Mucosa of stomach (tissue), 1 donor: ENCODE measurements at regions not wholly inside any gene's neighbourhood (a gene's known extent, or its start where the extent isn't known, plus 50 kb on each side); places are given as distances from the start of the nearest gene placed in this dataset.
"Not testable (repeated sequence)": the region's sequence is repeated elsewhere in the genome, so short reads cannot be mapped to it uniquely, and the experiment has no call there.

Source experiments
- H3K27me3 ChIP-seq: one replicate; pipeline ENCODE4 v1.7.0; 2013; ENCODE audit warnings: mild to moderate bottlenecking, low read length; ENCODE audit not compliant: control insufficient read depth, insufficient read depth
- H3K36me3 ChIP-seq: one replicate; pipeline ENCODE4 v1.7.0; 2013; ENCODE audit warnings: low read length; ENCODE audit not compliant: control insufficient read depth, insufficient read depth
- H3K4me1 ChIP-seq: one replicate; pipeline ENCODE4 v1.7.0; 2013; ENCODE audit warnings: mild to moderate bottlenecking, low read length; ENCODE audit not compliant: control insufficient read depth, insufficient read depth
- H3K4me3 ChIP-seq: one replicate; pipeline ENCODE4 v1.7.0; 2013; ENCODE audit warnings: low read length
- H3K9ac ChIP-seq: one replicate; pipeline ENCODE4 v1.7.0; 2013; ENCODE audit warnings: mild to moderate bottlenecking, low read length, moderate library complexity
- H3K9me3 ChIP-seq: one replicate; pipeline ENCODE4 v1.7.0; 2013; ENCODE audit warnings: mild to moderate bottlenecking, low read length, moderate library complexity; ENCODE audit not compliant: control insufficient read depth
- donor health status: Pancreatic carcinoma.

DNA sequence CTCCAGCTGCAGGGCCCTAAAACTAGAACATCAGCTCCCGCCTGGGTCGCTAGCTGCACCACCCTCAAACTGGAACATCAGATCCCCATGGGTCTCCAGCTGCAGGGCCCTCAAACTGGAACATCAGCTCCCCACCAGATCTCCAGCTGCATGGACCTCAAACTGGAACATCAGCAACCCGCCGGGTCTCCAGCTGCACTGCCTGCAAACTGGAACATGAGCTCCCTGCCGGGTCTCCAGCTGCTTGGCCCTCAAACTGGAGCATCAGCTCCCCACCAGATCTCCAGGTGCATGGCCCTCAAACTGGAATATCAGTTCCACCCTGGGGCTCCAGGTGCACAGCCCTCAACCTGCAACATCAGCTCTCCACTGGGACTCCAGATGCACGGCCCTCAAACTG lies 82.7 kb downstream of the TFRC start:
- not testable (repeated sequence) for H3K4me1 ChIP-seq, H3K9ac ChIP-seq, H3K9me3 ChIP-seq, H3K36me3 ChIP-seq, H3K4me3 ChIP-seq, H3K27me3 ChIP-seq

DNA sequence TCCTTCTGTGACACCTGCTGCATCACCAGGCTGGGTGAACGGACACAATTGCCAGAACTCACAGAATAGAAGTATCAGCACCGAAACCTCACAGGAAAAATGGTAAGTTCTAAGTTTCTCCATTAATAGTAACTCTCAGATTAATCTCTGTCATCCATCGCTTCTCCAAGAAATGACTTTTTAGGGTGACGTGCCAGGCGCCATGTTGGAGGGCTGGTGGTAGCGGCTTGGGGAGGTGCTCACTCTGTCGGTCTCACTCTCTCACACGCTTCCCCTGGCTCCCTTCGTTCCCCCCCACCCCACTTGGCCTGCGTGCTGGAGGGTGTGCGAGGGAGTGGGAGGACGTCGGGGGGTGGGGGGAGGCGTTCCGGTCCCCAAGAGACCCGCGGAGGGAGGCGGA lies 85.6 kb downstream of the TFRC start:
- H3K9ac ChIP-seq, H3K4me1 ChIP-seq, H3K9me3 ChIP-seq, H3K27me3 ChIP-seq, H3K4me3 ChIP-seq, H3K36me3 ChIP-seq: not testable (repeated sequence)

DNA sequence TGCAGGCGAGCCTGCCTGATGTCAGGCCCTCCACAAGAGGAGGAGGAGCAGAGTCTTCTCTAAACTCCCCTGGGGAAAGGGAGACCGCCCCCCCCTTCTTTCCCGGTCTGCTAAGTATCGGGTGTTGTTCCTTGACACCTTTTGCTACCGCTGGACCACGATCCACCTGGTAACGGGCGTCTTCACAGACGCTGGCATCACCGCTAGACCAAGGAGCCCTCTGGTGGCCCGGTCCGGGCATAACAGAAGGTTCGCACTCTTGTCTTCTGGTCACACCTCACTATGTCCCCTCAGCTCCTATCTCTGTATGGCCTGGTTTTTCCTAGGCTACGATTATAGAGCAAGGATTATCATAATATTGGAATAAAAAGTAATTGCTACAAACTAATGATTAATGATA lies 86.0 kb upstream of the TNK2 start:
- H3K27me3 ChIP-seq, H3K9ac ChIP-seq, H3K36me3 ChIP-seq, H3K9me3 ChIP-seq, H3K4me1 ChIP-seq, H3K4me3 ChIP-seq: not testable (repeated sequence)

DNA sequence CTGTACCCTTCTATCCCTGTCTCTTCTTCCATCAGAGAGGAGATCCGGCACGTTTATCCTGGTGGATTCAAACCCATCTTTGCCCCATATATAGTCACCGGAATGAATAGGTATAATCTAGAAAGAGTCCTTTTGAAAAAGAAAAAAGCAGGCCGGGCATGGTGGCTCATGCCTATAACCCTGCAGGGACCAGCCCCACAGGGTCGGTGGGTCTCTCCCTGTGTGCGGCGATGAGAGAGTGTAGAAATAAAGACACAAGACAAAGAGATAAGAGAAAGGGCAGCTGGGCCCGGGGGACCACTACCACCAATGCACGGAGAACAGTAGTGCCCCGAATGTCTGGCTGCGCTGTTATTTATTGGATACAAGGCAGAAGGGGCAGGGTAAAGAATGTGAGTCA lies 85.3 kb upstream of the TNK2 start:
- H3K9ac ChIP-seq, H3K36me3 ChIP-seq, H3K4me3 ChIP-seq, H3K27me3 ChIP-seq, H3K9me3 ChIP-seq, H3K4me1 ChIP-seq: not testable (repeated sequence)

DNA sequence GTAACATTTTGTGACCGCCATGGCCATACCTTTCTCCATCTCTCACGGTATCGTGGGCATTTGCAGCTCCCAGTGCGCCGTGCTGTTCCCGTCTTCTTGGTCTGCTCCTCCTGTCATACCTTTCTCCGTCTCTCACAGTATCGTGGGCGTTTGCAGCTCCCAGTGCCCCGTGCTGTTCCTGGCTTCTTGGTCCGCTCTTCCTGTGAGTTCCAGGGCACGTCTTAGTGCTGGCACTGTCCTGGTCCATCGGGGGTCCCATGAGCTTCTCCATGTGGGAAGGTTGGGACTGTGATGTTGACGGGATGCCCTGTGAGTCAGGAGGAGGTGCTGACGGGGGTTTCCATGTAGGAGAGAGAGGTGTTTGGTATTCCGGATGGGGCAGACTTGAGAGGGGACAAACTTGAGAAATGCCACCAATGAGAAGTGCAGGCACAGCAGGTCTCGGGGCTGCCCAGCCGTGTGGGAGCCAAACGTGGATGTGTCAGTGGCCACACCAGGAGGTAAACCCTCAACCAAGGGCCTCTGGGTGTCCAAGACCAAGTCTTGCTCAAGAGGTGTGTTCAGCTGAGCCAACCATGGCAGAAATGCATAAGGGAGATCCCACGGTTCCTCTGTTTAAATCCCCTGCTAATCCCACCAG lies 84.7 kb upstream of the TNK2 start:
- H3K9me3 ChIP-seq, H3K4me1 ChIP-seq, H3K36me3 ChIP-seq, H3K9ac ChIP-seq, H3K4me3 ChIP-seq, H3K27me3 ChIP-seq: not testable (repeated sequence)

DNA sequence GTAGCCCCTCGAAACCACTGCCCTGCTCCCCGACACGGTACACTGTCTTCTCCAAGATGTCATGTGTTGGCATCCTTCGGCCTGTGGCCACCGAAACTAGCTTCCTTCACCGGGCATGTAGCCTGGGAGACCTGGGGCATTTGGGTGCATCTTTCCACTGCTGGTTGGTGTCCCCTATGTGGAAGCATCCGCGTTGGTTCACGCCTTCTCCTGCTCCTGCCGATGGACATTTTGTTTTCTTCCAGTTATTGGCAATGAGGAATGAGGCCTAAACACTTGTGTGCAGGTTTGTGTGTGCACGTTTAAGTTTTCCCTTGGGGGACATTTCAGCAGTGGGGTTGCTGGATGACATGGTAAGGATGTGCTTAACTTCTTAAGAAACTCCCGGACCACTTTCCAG lies 83.6 kb upstream of the TNK2 start:
- not testable (repeated sequence) for H3K9ac ChIP-seq, H3K9me3 ChIP-seq, H3K4me1 ChIP-seq, H3K27me3 ChIP-seq, H3K4me3 ChIP-seq, H3K36me3 ChIP-seq

DNA sequence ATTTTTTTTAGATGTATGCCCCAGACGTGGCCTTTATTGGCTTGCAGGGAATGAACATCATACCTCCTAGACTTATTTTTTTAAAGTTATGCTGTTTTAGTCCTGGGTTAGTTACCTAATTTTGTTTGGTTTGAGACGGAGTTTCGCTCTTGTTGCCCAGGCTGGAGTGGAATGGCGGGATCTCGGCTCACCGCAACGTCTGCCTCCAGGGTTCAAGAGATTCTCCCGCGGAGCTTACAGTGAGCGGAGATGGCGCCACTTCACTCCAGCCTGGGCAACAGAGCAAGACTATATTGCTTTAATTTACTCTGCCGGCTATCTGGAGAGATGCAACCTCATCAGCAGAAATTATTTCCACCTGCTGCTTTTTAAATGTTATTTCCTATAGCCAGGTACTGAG lies 82.9 kb upstream of the TNK2 start:
- not testable (repeated sequence) for H3K4me1 ChIP-seq, H3K9ac ChIP-seq, H3K36me3 ChIP-seq, H3K27me3 ChIP-seq, H3K4me3 ChIP-seq, H3K9me3 ChIP-seq

DNA sequence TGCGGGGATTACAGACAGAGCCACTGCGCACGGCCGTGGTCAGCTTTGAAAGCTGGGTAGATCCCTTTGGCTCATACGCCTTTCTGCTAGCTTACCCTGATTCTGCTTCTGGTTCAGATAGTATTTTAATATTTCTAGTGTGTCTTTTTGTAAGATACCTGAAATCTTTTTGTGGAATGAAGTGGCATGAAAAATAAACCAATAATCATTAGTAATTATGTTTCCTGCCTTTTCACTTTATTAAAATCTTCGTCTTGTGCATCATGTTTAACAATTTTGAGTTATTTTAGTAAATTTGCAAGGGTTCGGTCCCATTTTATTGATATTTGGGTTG lies 82.5 kb upstream of the TNK2 start:
- not testable (repeated sequence) for H3K4me3 ChIP-seq, H3K9me3 ChIP-seq, H3K36me3 ChIP-seq, H3K27me3 ChIP-seq, H3K4me1 ChIP-seq
- H3K9ac ChIP-seq: peak overlapping the region; percentile 88

DNA sequence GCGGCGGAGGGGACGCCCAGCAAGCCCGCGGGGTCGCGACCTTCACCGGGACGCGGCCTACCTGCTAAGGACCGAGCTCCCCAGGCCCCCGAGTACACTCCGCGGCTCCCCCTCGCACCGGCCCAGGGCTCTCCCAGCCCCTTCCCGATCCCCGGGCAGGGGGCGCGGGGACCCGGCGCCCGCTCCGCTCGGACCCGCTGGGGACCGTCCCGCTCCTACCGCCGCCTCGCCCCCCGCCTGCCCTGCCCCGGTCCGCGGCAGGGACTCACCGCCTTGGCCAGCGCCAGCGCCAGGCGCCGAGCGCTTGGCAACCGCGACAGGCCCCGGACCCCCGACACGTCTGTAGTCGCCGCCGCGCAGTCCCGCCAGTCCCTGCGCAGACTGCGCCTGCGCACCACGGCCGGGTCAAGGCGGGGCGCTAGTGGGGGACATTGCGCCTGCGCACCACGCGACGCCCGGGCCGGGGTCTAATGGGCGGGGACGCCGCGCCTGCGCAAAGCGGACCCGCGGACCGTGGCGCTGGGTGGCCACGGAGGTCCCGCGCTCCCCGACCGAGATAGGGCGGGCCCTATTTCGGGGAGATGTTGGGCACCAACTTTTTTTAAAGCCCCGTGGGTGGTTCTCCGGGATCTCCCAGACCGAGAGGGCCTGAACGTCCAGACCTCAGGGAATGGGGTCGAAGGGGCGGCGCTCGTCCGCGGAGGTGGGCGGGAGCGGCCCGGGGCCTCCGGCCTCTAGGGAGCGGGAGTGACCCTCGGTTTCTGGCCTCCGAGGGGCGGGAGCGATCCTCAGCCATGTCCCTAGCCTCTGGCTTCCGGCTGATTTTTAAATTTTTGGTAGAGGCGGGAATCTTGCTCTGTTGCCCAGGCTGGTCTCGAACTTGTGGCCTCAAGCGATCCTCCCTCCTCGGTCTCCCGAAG lies 81.8 kb upstream of the TNK2 start:
- H3K9me3 ChIP-seq, H3K36me3 ChIP-seq, H3K27me3 ChIP-seq, H3K4me1 ChIP-seq: not testable (repeated sequence)
- Histone ChIP-seq H3K9ac (peak overlapping the region; percentile 88), H3K4me3 (peak overlapping the region; percentile 31)

DNA sequence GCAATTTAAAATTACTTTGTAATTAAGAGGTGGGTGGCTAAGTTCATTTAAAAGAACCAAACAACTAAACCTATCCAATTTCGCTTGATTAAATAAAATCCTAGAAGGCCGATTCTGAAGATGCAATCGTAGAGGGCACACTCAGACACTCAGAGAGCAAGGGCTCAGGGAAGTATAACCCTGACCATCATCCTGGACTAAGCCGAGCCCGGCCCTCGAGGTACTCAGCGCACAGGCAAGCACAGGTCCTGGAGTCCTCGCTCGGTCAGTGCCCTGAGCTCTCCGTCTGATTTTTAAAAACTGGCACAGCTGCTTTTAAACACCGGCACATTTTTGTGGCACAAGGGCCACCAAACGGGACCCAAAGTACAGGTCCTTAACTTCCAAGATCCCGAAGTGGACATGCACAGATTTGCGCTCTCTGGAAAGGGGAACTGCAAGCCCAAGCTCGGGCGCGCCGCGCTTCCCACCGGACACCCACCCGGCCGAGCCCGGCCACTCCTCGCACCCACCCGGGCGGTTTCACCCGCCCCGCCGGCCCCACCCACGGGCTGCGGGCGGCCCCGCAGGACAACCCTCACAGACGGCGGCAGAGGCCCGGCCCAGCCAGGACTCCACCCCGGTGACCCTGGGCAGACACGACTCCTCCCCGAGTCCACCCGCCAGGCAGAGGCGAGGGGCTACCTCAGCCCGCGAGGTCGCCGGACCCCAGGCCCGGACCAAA lies 81.0 kb upstream of the TNK2 start:
- H3K4me3 ChIP-seq, H3K9me3 ChIP-seq, H3K4me1 ChIP-seq, H3K36me3 ChIP-seq, H3K27me3 ChIP-seq: not testable (repeated sequence)
- peak overlapping the region; percentile 88 for H3K9ac ChIP-seq

DNA sequence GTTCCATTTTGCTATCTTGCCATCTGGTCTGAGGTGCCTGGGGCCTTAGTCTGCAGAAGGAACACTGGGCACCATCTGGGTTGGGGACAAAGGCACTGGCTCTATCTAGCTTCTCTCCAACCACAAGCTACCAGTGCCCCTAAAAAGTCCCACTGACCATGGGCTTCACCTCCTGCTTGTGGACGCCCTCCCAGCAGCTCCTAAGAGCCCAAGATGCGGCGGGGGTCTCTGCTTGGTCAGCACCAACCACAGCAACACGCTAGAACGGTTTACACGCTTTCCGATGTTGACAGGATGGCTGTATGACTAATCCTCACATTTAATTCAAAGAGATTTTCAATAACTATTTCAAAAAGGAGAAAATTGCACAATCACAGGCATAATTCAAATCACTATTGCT lies 80.4 kb upstream of the TNK2 start:
- H3K9ac ChIP-seq, H3K36me3 ChIP-seq, H3K4me1 ChIP-seq, H3K9me3 ChIP-seq, H3K4me3 ChIP-seq, H3K27me3 ChIP-seq: not testable (repeated sequence)

DNA sequence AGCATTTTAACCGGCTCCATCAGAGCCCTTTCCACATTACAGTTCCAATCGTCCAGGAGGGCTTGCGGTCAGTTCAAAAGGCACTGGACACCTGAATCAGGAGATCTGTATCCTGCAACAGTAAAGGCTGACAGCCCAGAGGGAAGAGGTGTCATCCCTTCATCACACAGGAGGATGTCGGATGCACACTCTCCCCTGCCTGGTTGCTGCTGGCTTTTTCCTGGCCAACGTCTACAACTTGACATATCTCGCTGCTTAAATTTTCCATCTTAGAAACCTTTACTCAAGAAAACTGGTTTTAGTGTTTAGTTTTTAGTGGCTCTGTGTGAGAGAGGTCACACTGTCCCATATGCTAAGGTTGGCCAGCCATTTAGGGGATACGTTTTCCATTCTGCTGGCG lies 78.7 kb upstream of the TNK2 start:
- H3K4me3 ChIP-seq, H3K36me3 ChIP-seq, H3K27me3 ChIP-seq, H3K4me1 ChIP-seq, H3K9me3 ChIP-seq, H3K9ac ChIP-seq: not testable (repeated sequence)
